ENCODE measurements at regions not wholly inside any gene's neighbourhood (a gene's known extent, or its start where the extent isn't known, plus 50 kb on each side); places are given as distances from the start of the nearest gene placed in this dataset.

GRCh38 chr2:146785101-146785500 lies 1059.7 kb upstream of the ACVR2A start:
- Histone ChIP-seq H3K9me3 (replicated peaks in 1 of 3) (no peaks in the 10 kb centered on the region), H3K27me3 (no peaks in the 10 kb centered on the region), H3K4me3 (no peak overlapping the region), H3K27ac (no peak overlapping the region), H3K4me1 (replicated peaks in 1 of 2) (no peaks in the 10 kb centered on the region), H3K36me3 (replicated peaks in 1 of 2) (no peaks in the 10 kb centered on the region)
- intact Hi-C loops (cut with DNase I), result no loop called here
- DNase-seq, result no peak
- TF ChIP-seq POLR2A (IDR thresholded peaks at IDR 0.05) (no peak), CTCF (IDR thresholded peaks at IDR 0.05) (no peak)

- Histone ChIP-seq H3K4me1 (replicated peaks in 1 of 2) (no peaks in the 10 kb centered on the region), H3K9me3 (replicated peaks in 1 of 3) (no peaks in the 10 kb centered on the region), H3K27me3 (no peaks in the 10 kb centered on the region), H3K4me3 (no peak overlapping the region), H3K36me3 (replicated peaks in 1 of 2) (no peaks in the 10 kb centered on the region), H3K27ac (no peak overlapping the region)
- TF ChIP-seq POLR2A (IDR thresholded peaks at IDR 0.05), result no peak
- no peak for TF ChIP-seq CTCF (IDR thresholded peaks at IDR 0.05)
- WGBS, 4 donors, result 64 to 72% (median 68%) methylated on average over 4 of the region's 4 CpGs
- DNase-seq, result no peak
- intact Hi-C loops (cut with DNase I), result no loop called here
Observed at GRCh38 chr2:146784602-146785001, 1060.2 kb upstream of the ACVR2A start.

GRCh38 chr2:146777181-146777580 lies 1067.6 kb upstream of the ACVR2A start:
- H3K9me3 ChIP-seq (replicated peaks in 1 of 3), result no peaks in the 10 kb centered on the region
- intact Hi-C loops (cut with DNase I), result no loop called here
- no peak overlapping the region for H3K4me3 ChIP-seq
- no peaks in the 10 kb centered on the region for H3K4me1 ChIP-seq (replicated peaks in 1 of 2)
- 87 to 100% (median 93%) methylated on average over 2 of the region's 2 CpGs for WGBS, 4 donors
- TF ChIP-seq POLR2A (IDR thresholded peaks at IDR 0.05), result no peak
- TF ChIP-seq CTCF (IDR thresholded peaks at IDR 0.05), result no peak
- H3K27ac ChIP-seq, result no peak overlapping the region
- no peak for DNase-seq
- no peaks in the 10 kb centered on the region for H3K36me3 ChIP-seq (replicated peaks in 1 of 2)
- H3K27me3 ChIP-seq, result no peaks in the 10 kb centered on the region

GRCh38 chr2:146776596-146776995 lies 1068.2 kb upstream of the ACVR2A start:
- no peaks in the 10 kb centered on the region for H3K4me1 ChIP-seq (replicated peaks in 1 of 2)
- WGBS, 4 donors, result 81 to 89% (median 85%) methylated on average over 4 of the region's 4 CpGs
- no peaks in the 10 kb centered on the region for H3K36me3 ChIP-seq (replicated peaks in 1 of 2)
- no peak overlapping the region for H3K27ac ChIP-seq
- TF ChIP-seq CTCF (IDR thresholded peaks at IDR 0.05), result no peak
- no peak for TF ChIP-seq POLR2A (IDR thresholded peaks at IDR 0.05)
- intact Hi-C loops (cut with DNase I), result no loop called here
- no peak for DNase-seq
- H3K9me3 ChIP-seq (replicated peaks in 1 of 3), result no peaks in the 10 kb centered on the region
- no peaks in the 10 kb centered on the region for H3K27me3 ChIP-seq
- H3K4me3 ChIP-seq, result no peak overlapping the region
